Mesenchymal stem cell (in vitro differentiated cells and primary cell): ENCODE measurements at regions not wholly inside any gene's neighbourhood (a gene's known extent, or its start where the extent isn't known, plus 50 kb on each side); places are given as distances from the start of the nearest gene placed in this dataset.

Experiments
- DNase-seq: peaks from one replicate; pipeline ENCODE4 v3.0.0-alpha.2; 2013
- H2AFZ ChIP-seq: one replicate; pipeline ENCODE4 v1.6.1; 2013; ENCODE audit warnings: low read depth, mild to moderate bottlenecking, control low read depth, inconsistent platforms, low read length, moderate library complexity
- H2AK5ac ChIP-seq: 2 replicates; pipeline ENCODE4 v1.6.1; 2013; ENCODE audit warnings: low read length, moderate library complexity, mild to moderate bottlenecking, inconsistent platforms; ENCODE audit not compliant: severe bottlenecking
- H2BK120ac ChIP-seq: one replicate; pipeline ENCODE4 v1.6.1; 2013; ENCODE audit warnings: low read depth, mild to moderate bottlenecking, inconsistent platforms, low read length, moderate library complexity
- H2BK12ac ChIP-seq, 2 experiments: one replicate each; pipeline ENCODE4 v1.6.1; 2013; ENCODE audit warnings: inconsistent platforms in 2 of 2, low read length in 2 of 2, mild to moderate bottlenecking in 2 of 2, moderate library complexity in 2 of 2, control low read depth in 1 of 2
- H2BK15ac ChIP-seq: one replicate; pipeline ENCODE4 v1.6.1; 2013; ENCODE audit warnings: mild to moderate bottlenecking, low read depth, inconsistent platforms; ENCODE audit not compliant: poor library complexity, severe bottlenecking
- H2BK5ac ChIP-seq: 2 replicates; pipeline ENCODE4 v1.6.1; 2013; ENCODE audit warnings: low read depth, mild to moderate bottlenecking, low read length, control low read depth, inconsistent platforms; ENCODE audit not compliant: poor library complexity, severe bottlenecking
- H3K14ac ChIP-seq, 2 experiments: one replicate each; pipeline ENCODE4 v1.6.1; 2013; ENCODE audit warnings: inconsistent platforms in 2 of 2, low read length in 2 of 2, control low read depth in 1 of 2, mild to moderate bottlenecking in 1 of 2, moderate library complexity in 1 of 2
- H3K18ac ChIP-seq, 2 experiments: one replicate each; pipeline ENCODE4 v1.6.1; 2013; ENCODE audit warnings: inconsistent platforms in 2 of 2, low read length in 2 of 2, control low read depth in 1 of 2, low read depth in 1 of 2, mild to moderate bottlenecking in 1 of 2
- H3K23ac ChIP-seq, 2 experiments: one replicate each; pipeline ENCODE4 v1.6.1; 2013; ENCODE audit warnings: inconsistent platforms in 2 of 2, low read length in 2 of 2, mild to moderate bottlenecking in 2 of 2, moderate library complexity in 2 of 2, control low read depth in 1 of 2
- H3K27ac ChIP-seq: 2 replicates; pipeline ENCODE4 v1.5.1; 2013; ENCODE audit warnings: mild to moderate bottlenecking, moderate library complexity, low read length, control low read depth, inconsistent platforms; ENCODE audit not compliant: poor library complexity, severe bottlenecking
- H3K27me3 ChIP-seq, 2 experiments: 2 replicates each; pipeline versions ENCODE4 v1.6.1 to v1.7.0; 2013; ENCODE audit warnings: low read length in 2 of 2, mild to moderate bottlenecking in 2 of 2, moderate library complexity in 2 of 2, control low read depth in 1 of 2, inconsistent platforms in 1 of 2; ENCODE audit not compliant: control insufficient read depth in 1 of 2, insufficient read depth in 1 of 2
- H3K36me3 ChIP-seq, 2 experiments: 2 replicates each; pipeline versions ENCODE4 v1.6.1 to v1.7.0; 2013; ENCODE audit warnings: low read length in 2 of 2, control low read depth in 1 of 2, inconsistent platforms in 1 of 2, low read depth in 1 of 2, mild to moderate bottlenecking in 1 of 2; ENCODE audit not compliant: insufficient read depth in 2 of 2, control insufficient read depth in 1 of 2
- H3K4ac ChIP-seq, 2 experiments: one replicate each; pipeline ENCODE4 v1.6.1; 2013; ENCODE audit warnings: inconsistent platforms in 2 of 2, low read length in 2 of 2, mild to moderate bottlenecking in 2 of 2, moderate library complexity in 2 of 2, control low read depth in 1 of 2, low read depth in 1 of 2
- H3K4me1 ChIP-seq: 2 replicates; pipeline ENCODE4 v1.6.1; 2013; ENCODE audit warnings: low read depth, low read length, control low read depth; ENCODE audit not compliant: control insufficient read depth, insufficient read depth
- H3K4me2 ChIP-seq: 2 replicates; pipeline ENCODE4 v1.6.1; 2013; ENCODE audit warnings: low read length, mild to moderate bottlenecking, inconsistent platforms; ENCODE audit not compliant: poor library complexity, severe bottlenecking
- H3K4me3 ChIP-seq, 2 experiments: 2 replicates each; pipeline versions ENCODE4 v1.5.1 to v1.7.0; 2013; ENCODE audit warnings: low read length in 2 of 2, mild to moderate bottlenecking in 2 of 2, control low read depth in 1 of 2, low read depth in 1 of 2; ENCODE audit not compliant: insufficient read depth in 1 of 2
- H3K79me1 ChIP-seq: replicated peaks from 2 replicates; pipeline ENCODE4 v1.6.1; 2013; ENCODE audit warnings: mild to moderate bottlenecking, control low read depth, low read length, inconsistent platforms; ENCODE audit not compliant: poor library complexity, severe bottlenecking
- H3K9ac ChIP-seq: 2 replicates; pipeline ENCODE4 v1.7.0; 2013; ENCODE audit warnings: mild to moderate bottlenecking, low read length, moderate library complexity
- H3K9me3 ChIP-seq: 2 replicates; pipeline ENCODE4 v1.7.0; 2013; ENCODE audit warnings: mild to moderate bottlenecking, low read length; ENCODE audit not compliant: control insufficient read depth
- H4K8ac ChIP-seq: one replicate; pipeline ENCODE4 v1.6.1; 2013; ENCODE audit warnings: inconsistent platforms, mild to moderate bottlenecking, low read length, moderate library complexity
- H4K91ac ChIP-seq: one replicate; pipeline ENCODE4 v1.6.1; 2013; ENCODE audit warnings: mild to moderate bottlenecking, low read length, inconsistent platforms
- whole genome bisulfite sequencing: methylation state at CpG from one replicate; pipeline ENCODE4 v1.1.7; 2013; ENCODE audit warnings: mixed read lengths; 5-methylcytosine and 5-hydroxymethylcytosine counted together

DNA sequence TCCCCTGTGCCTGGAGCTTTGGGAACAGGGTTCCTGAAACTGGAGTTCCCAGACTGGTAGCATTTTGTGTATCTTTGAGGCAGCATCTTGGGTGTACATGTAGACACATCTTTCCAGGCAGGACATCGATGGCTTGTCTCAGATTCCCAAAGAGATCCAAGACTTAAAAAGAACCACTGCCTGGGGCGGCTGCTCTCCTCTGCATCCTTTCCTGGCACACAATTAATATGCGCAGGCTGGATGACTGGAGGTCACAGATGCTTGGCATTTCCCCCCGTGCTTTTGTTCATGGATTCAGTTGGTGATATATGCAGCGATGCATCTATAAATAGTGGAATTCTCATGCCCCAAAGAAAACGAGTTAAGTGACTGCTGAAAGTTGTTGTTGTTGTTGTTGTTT, 80.5 kb downstream of the CLDN34 start:
- Histone ChIP-seq H3K27me3 (no peaks in the 10 kb centered on the region), H3K9me3 (no peaks in the 10 kb centered on the region), H3K27ac (no peak overlapping the region), H3K18ac (no peak overlapping the region), H2AFZ (no peak overlapping the region), H3K36me3 (peaks cover 0 to 7% of the 10 kb centered on the region in 2 experiments), H3K79me1 (peaks cover 24% of the 10 kb centered on the region), H3K4me3 (no peak overlapping the region), H3K4me2 (no peak overlapping the region), H2BK5ac (no peak overlapping the region), H2BK12ac (no peak overlapping the region), H3K14ac (no peak overlapping the region), H4K91ac (no peak overlapping the region), H4K8ac (no peak overlapping the region), H3K4ac (no peak overlapping the region), H2BK120ac (no peak overlapping the region), H2AK5ac (no peak overlapping the region), H3K4me1 (peaks cover 4% of the 10 kb centered on the region), H2BK15ac (no peak overlapping the region), H3K9ac (no peak overlapping the region), H3K23ac (no peak overlapping the region)
- WGBS = 74% methylated on average over 5 of the region's 6 CpGs
- DNase-seq = no peak

DNA sequence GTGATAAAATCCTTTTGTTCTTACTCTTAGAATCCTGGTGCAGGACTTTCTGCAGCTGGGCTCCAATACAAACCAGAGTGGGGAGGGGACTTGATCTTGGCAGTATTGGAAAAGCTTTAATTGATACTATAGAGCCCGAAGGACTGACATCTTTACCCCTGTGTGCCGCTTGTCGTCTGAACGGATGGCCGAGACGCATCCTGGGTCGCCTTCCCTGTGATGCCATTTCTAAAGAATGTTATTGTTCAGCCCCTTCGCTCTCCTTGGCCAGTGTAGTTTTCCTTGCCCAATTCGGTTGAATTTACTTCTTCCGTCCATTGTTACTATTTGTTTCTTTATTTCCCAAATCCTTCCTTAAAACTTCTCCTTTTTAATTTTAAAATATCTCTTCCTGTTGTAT, 80.9 kb downstream of the CLDN34 start:
- no peak overlapping the region for H2BK5ac ChIP-seq
- 49% methylated on average over 7 of the region's 10 CpGs for WGBS
- H3K4me3 ChIP-seq = no peak overlapping the region
- H4K8ac ChIP-seq = no peak overlapping the region
- no peak for DNase-seq
- H3K4me1 ChIP-seq = peaks cover 4% of the 10 kb centered on the region
- H2BK15ac ChIP-seq = no peak overlapping the region
- peaks cover 25% of the 10 kb centered on the region for H3K79me1 ChIP-seq
- H3K23ac ChIP-seq = no peak overlapping the region
- no peak overlapping the region for H2AK5ac ChIP-seq
- no peak overlapping the region for H2AFZ ChIP-seq
- H3K14ac ChIP-seq = no peak overlapping the region
- no peak overlapping the region for H3K27ac ChIP-seq
- H4K91ac ChIP-seq = no peak overlapping the region
- no peaks in the 10 kb centered on the region for H3K9me3 ChIP-seq
- H3K4ac ChIP-seq = no peak overlapping the region
- H2BK12ac ChIP-seq = no peak overlapping the region
- H2BK120ac ChIP-seq = no peak overlapping the region
- H3K18ac ChIP-seq = no peak overlapping the region
- no peaks in the 10 kb centered on the region for H3K27me3 ChIP-seq
- no peak overlapping the region for H3K4me2 ChIP-seq
- H3K9ac ChIP-seq = peak overlapping the region; percentile 65
- H3K36me3 ChIP-seq = peaks cover 0 to 7% of the 10 kb centered on the region in 2 experiments

DNA sequence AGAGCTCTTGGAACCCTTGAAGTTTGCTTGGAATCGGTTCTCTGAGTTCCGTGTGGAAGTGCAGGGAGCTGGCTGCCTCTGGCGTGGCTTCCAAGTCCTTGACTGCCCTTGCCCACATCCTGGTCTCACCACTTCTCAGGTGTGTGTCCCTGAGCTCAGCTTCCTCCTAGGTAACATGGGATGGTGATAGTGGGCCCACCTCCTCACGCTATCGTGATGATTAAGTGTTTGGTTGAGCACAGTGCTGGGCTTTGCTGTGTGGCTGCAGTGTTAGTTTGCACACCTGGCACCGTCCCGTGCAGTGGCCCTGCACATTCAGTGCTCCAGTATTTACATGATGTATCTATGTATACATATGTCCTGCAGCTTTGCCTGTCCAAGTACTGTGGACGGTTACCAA, 81.5 kb downstream of the CLDN34 start:
- no peak overlapping the region for H2BK15ac ChIP-seq
- no peak overlapping the region for H2BK12ac ChIP-seq
- H2AK5ac ChIP-seq = no peak overlapping the region
- no peak overlapping the region for H2BK5ac ChIP-seq
- H3K9me3 ChIP-seq = no peaks in the 10 kb centered on the region
- H3K4ac ChIP-seq = no peak overlapping the region
- DNase-seq = no peak
- no peak overlapping the region for H3K4me3 ChIP-seq
- H3K79me1 ChIP-seq = peaks cover 25% of the 10 kb centered on the region
- WGBS = 100% methylated on average over 1 of the region's 8 CpGs
- H4K8ac ChIP-seq = no peak overlapping the region
- no peak overlapping the region for H3K27ac ChIP-seq
- H4K91ac ChIP-seq = no peak overlapping the region
- peaks cover 0 to 7% of the 10 kb centered on the region in 2 experiments for H3K36me3 ChIP-seq
- no peak overlapping the region for H3K14ac ChIP-seq
- peak overlapping the region in 1 of 2 experiments; percentile 57 for H3K18ac ChIP-seq
- no peak overlapping the region for H3K23ac ChIP-seq
- no peaks in the 10 kb centered on the region for H3K27me3 ChIP-seq
- H2AFZ ChIP-seq = no peak overlapping the region
- no peak overlapping the region for H2BK120ac ChIP-seq
- peak overlapping the region; percentile 65 for H3K9ac ChIP-seq
- H3K4me1 ChIP-seq = peaks cover 4% of the 10 kb centered on the region
- H3K4me2 ChIP-seq = no peak overlapping the region

DNA sequence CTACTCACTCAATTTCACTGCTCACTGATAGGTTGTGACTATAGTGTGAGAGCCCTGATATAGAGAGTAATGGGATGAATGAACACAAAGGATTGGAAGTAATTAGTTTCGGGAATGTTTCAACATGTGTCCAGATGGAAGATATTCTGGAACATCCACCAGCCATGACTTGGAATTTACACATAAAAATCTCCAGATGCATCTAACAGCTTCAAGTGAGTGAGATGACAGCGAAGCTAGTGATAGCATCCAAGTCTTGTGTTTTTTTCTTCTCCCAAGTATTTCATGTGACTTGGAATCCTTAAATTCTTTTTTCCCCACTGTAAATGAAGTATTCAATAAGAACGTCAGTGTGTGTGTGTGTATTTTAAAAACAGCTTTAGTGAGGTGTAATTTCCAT, 82.1 kb downstream of the CLDN34 start:
- Histone ChIP-seq H3K9ac (no peak overlapping the region), H2AK5ac (no peak overlapping the region)
- WGBS = 100% methylated on average over 1 of the region's 3 CpGs

More for the DNA sequence above, 82.1 kb downstream of the CLDN34 start:
- peaks cover 4% of the 10 kb centered on the region for H3K4me1 ChIP-seq
- no peak overlapping the region for H2AFZ ChIP-seq
- H3K23ac ChIP-seq = no peak overlapping the region
- H3K4ac ChIP-seq = no peak overlapping the region
- no peak overlapping the region for H4K91ac ChIP-seq
- H2BK5ac ChIP-seq = no peak overlapping the region
- peaks cover 24% of the 10 kb centered on the region for H3K79me1 ChIP-seq
- no peak overlapping the region for H3K18ac ChIP-seq
- H3K9me3 ChIP-seq = no peaks in the 10 kb centered on the region
- H3K27me3 ChIP-seq = no peaks in the 10 kb centered on the region
- no peak overlapping the region for H3K27ac ChIP-seq
- H3K14ac ChIP-seq = no peak overlapping the region
- no peak overlapping the region for H3K4me2 ChIP-seq
- peaks cover 0 to 7% of the 10 kb centered on the region in 2 experiments for H3K36me3 ChIP-seq
- H2BK12ac ChIP-seq = no peak overlapping the region
- no peak overlapping the region for H2BK15ac ChIP-seq
- no peak overlapping the region for H4K8ac ChIP-seq
- H2BK120ac ChIP-seq = no peak overlapping the region
- H3K4me3 ChIP-seq = no peak overlapping the region
- DNase-seq = no peak
